ENCODE measurements at regions not wholly inside any gene's neighbourhood (a gene's known extent, or its start where the extent isn't known, plus 50 kb on each side); places are given as distances from the start of the nearest gene placed in this dataset.

DNA sequence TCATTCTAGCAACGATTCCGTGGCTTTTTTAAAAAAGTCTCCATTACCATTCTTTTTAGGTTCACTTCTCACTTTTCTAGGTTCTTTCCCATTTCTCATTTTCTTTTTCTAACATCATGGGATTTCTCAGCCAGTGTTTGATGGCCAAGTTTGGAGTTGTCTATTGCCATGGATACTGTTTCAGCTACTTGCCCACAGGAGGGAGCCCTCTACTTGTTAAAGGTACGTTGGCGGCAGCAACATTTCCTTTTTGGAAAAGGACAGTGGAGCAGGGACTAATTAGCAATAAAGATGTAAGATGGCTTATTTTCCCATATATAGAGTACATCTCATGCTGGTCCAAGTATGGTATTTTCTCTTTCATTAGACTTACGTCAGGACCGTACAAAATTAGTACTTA lies 2257.5 kb upstream of the C9orf72 start:
- DNase-seq (ENCODE audit: extremely low spot score, insufficient read length, low read depth) (no peak), FAIRE-seq (no peak)

DNA sequence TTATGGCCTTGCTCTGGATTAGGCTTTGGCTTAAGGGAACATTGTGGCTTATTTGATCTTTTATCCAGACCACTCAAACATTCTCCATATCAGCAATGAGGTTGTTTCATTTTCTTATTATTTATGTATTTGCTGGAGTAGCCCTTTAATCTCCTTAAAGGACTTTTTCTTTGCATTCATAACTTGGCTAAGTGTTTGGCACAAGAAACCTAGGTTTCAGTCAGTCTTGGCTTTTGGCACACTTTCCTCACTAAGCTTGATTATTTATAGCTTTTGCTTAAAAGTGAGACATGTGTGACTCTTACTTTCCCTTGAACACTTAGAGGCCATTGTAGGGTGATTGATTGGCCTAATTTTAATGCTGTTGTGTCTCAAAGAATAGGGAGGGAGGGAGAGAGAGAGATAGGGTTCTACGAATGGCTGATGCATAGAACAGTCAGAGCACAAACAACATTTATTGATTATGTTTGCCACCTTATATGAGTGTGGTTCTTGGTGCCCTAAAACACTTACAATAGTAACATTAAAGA lies 2265.3 kb upstream of the C9orf72 start:
- no peak for DNase-seq (ENCODE audit: extremely low spot score, insufficient read length, low read depth)
- FAIRE-seq, result no peak

DNA sequence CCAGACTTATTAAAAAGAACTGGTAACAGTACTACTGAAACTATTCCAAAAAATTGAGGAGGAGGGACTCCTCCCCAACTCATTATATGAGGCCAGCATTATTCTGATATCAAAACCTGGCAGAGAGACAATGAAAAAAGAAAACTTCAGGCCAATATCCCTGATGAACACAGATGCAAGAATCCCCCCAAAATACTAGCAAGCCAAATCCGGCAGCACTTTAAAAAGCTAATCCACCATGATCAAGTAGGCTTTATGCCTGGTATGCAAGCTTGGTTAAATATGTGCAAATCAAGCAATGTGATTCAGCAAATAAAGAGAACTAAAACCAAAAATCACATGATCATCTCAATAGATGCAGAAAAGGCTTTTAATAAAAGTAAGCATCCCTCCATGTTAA lies 2271.0 kb upstream of the C9orf72 start:
- DNase-seq (ENCODE audit: extremely low spot score, insufficient read length, low read depth) (no peak), FAIRE-seq (no peak)

GRCh38 chr9:29850664-29851063 lies 2277.4 kb upstream of the C9orf72 start:
- DNase-seq (ENCODE audit: extremely low spot score, insufficient read length, low read depth), result no peak
- FAIRE-seq, result no peak

DNA sequence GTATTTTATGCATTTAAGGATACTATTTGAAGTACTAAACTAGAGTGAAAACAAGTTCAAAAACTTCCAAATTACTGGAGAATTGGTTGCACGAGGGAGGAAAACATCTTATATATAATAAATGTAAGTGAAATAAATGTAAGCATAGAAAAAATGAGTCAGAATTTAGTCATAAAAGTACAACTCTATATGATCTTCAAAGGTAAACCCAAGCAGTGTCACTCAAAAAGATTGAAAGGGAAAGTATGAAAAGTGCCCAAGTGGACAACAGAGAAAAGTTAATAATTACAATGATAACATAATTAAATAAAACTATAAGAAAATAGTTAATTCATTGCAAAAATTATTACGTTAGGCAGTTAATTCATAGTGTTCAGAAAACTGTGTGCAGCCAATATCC lies 2288.5 kb upstream of the C9orf72 start:
- FAIRE-seq, result no peak
- no peak for DNase-seq (ENCODE audit: extremely low spot score, insufficient read length, low read depth)

GRCh38 chr9:29865764-29866313 lies 2292.6 kb upstream of the C9orf72 start:
- DNase-seq (ENCODE audit: extremely low spot score, insufficient read length, low read depth) (no peak), FAIRE-seq (no peak)

- DNase-seq (ENCODE audit: extremely low spot score, insufficient read length, low read depth) (no peak), FAIRE-seq (no peak)
These were observed 2293.3 kb upstream of the C9orf72 start for GRCh38 chr9:29866556-29866955.

DNA sequence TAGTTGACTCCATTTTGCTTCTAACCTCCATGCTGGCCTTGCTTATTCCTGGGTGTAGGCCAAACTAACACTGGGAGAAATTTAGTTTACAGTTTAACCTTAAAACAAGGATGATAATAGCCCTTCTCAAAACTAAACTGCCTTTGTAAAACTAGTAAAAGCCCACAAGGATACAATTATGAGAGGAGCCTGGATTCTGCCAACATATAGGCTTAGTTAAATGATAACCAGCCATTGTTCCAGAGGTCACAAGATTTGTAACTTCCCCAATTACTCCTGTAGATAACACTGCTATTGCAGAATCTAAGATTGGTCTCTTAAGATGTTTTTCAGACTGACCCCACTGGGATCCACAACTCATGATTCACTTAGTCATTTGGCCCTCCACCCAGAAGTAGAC lies 2300.3 kb upstream of the C9orf72 start:
- FAIRE-seq (no peak), DNase-seq (ENCODE audit: extremely low spot score, insufficient read length, low read depth) (no peak)

GRCh38 chr9:29875547-29875946 lies 2302.3 kb upstream of the C9orf72 start:
- DNase-seq (ENCODE audit: extremely low spot score, insufficient read length, low read depth) (no peak), FAIRE-seq (no peak)

- no peak for FAIRE-seq
These were observed 2309.5 kb upstream of the C9orf72 start for GRCh38 chr9:29882767-29883166.

GRCh38 chr9:29906065-29906464 lies 2332.8 kb upstream of the C9orf72 start:
- no peak for DNase-seq (ENCODE audit: extremely low spot score, insufficient read length, low read depth)
- no peak for FAIRE-seq

More at GRCh38 chr9:29882767-29883166, 2309.5 kb upstream of the C9orf72 start:
- no peak for DNase-seq (ENCODE audit: extremely low spot score, insufficient read length, low read depth)

DNA sequence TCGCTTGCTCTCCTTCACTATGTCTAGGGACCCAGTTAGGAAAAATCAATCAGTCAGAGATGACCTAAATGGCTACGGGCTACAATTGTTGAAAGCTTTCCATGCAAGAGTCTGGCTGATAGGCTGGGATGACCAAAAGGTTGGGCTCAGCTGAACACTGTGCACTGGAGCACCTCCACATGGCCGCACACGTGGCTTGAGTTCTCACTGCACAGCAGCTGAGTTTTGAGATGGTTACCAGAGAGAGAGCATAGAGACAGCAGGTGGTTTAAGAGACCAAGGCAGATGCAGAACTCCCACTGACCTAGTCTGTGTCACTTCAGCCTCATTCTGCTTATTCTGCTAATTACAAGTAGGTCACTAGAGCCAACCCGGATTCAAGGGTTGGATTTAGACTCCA lies 2354.8 kb upstream of the C9orf72 start:
- FAIRE-seq, result no peak

DNA sequence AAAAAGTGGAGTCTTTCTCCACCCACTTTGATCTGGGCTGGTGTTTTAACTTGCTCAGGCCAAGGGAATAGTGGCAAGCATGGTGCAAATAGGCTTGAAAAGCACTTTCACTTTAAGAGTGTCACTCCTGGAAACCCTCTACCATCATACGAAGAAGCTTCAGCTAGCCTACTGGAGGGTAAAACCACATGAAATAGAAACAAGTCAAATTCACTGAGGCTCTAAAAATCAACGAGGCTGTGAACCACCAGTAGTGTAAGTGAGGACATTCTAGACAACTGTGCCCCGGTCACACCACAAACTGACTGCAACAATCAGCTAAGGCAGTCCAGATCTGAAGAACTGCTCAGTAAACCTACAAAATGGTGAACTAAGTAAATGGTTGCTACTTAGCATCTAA lies 2366.3 kb upstream of the C9orf72 start:
- FAIRE-seq (no peak), DNase-seq (ENCODE audit: extremely low spot score, insufficient read length, low read depth) (no peak)

More for the DNA sequence above, 2354.8 kb upstream of the C9orf72 start:
- DNase-seq (ENCODE audit: extremely low spot score, insufficient read length, low read depth), result no peak

DNA sequence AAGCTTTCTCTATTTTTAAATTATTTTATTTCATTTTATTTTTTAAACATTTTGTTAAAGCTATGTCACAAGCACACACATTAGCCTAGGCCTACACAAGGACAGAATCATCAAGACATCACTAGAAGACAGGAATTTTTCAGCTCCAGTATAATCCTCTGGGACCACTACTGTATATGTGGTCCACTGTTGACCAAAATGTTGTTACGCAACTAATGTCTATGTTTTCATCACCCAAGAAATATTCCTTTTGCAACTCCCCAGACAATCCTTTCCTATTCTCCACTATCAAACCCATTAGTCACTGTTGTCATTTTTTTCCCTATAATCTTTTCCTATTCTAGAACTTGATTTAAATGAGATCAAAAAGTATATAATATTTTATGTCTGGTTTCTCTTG lies 2371.7 kb upstream of the C9orf72 start:
- DNase-seq (ENCODE audit: extremely low spot score, insufficient read length, low read depth) (no peak), FAIRE-seq (no peak)

DNA sequence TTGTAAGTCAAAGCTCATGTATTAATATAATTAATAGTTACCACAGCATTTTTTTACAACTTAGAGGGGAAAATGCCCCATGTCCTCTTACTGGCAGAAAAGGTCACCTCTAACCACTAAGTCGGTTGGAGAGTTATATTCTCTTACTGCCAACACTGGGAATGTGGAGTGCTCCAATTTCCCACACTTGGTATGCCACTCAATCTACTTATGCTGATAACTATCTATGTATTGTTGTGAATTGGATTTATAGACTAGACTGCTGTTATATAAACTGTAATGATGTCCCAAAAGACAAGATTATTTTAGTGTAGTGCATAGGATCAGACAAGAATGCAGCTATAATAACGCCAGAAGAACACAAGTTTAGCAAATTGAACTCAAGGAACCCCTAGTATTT lies 2385.2 kb upstream of the C9orf72 start:
- DNase-seq (ENCODE audit: extremely low spot score, insufficient read length, low read depth) (no peak), FAIRE-seq (no peak)

- DNase-seq (ENCODE audit: extremely low spot score, insufficient read length, low read depth) (no peak), FAIRE-seq (no peak)
These were observed 2392.6 kb upstream of the C9orf72 start for GRCh38 chr9:29965834-29966233.

DNA sequence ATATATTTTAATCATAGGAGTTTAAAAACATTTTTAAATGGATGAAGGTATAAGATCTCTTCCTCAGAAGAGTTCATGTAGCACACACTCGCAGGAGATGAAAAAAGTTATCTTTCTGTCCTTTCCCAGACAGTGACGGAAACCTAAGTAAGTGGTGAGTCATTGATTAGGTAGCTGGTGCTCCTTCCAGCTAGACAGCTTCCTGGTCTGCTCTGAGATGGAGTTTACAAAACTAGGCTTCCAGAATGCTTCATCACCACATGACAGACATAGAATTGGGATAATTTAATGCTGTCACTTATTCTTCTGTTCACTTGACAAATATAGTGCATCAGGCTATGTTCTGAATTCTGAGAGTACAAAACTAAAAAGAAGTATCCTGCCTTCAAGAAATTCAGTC lies 2393.0 kb upstream of the C9orf72 start:
- no peak for DNase-seq (ENCODE audit: extremely low spot score, insufficient read length, low read depth)
- no peak for FAIRE-seq

DNA sequence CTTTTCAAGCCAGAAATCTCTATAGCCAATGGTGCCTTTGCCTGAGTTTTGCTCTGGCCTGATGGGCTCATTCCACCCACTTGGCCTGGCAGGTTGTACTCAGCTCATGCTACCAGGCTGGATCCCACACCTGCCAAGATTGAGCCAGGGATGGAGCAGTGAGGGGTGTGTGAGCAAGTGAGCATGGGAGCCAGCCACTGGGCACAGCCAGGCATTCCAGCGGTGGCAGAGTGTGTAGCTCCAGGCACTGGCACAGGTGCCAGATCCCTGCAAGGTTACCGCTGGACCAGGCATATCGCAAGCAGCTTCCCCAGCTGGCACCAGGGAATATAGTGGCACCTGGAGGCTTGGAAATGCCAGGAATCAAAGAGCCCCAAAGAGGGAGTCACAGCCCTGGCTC lies 2395.6 kb upstream of the C9orf72 start:
- FAIRE-seq (no peak), DNase-seq (ENCODE audit: extremely low spot score, insufficient read length, low read depth) (no peak)

GRCh38 chr9:29969408-29969807 lies 2396.1 kb upstream of the C9orf72 start:
- FAIRE-seq (no peak), DNase-seq (ENCODE audit: extremely low spot score, insufficient read length, low read depth) (no peak)

- FAIRE-seq (no peak), DNase-seq (ENCODE audit: extremely low spot score, insufficient read length, low read depth) (no peak)
These were observed 2396.8 kb upstream of the C9orf72 start for GRCh38 chr9:29969856-29970647.

GRCh38 chr9:29974197-29974596 lies 2400.9 kb upstream of the C9orf72 start:
- FAIRE-seq (no peak), DNase-seq (ENCODE audit: extremely low spot score, insufficient read length, low read depth) (no peak)

- DNase-seq (ENCODE audit: extremely low spot score, insufficient read length, low read depth) (no peak), FAIRE-seq (no peak)
These were observed 2403.7 kb upstream of the C9orf72 start for GRCh38 chr9:29976981-29977380.

Data from GM18507 (cell line).